Nephron progenitor cell (in vitro differentiated cells): ENCODE measurements at regions not wholly inside any gene's neighbourhood (a gene's known extent, or its start where the extent isn't known, plus 50 kb on each side); places are given as distances from the start of the nearest gene placed in this dataset.
A peak's percentile ranks its signal among the peaks of the same experiment; 100 is the strongest.

Source experiments
- DNase-seq: peaks from one replicate; pipeline ENCODE4 v3.0.0; 2021
- H3K27ac Mint-ChIP-seq: 2 replicates; pipeline ENCODE4 v1.8.0; 2021; ENCODE audit warnings: mild to moderate bottlenecking, moderate library complexity, mixed read lengths
- H3K27me3 Mint-ChIP-seq: 2 replicates; pipeline ENCODE4 v1.8.0; 2021; ENCODE audit warnings: mild to moderate bottlenecking, low read depth, mixed read lengths; ENCODE audit not compliant: poor library complexity
- H3K36me3 Mint-ChIP-seq: 2 replicates; pipeline ENCODE4 v1.8.0; 2021; ENCODE audit warnings: low read depth, mixed read lengths
- H3K4me1 Mint-ChIP-seq: 2 replicates; pipeline ENCODE4 v1.8.0; 2021; ENCODE audit warnings: mixed read lengths
- H3K4me3 Mint-ChIP-seq: 2 replicates; pipeline ENCODE4 v1.8.0; 2021; ENCODE audit warnings: mild to moderate bottlenecking, moderate library complexity, mixed read lengths
- H3K9me3 Mint-ChIP-seq: 2 replicates; pipeline ENCODE4 v1.8.0; 2021; ENCODE audit warnings: mild to moderate bottlenecking, moderate library complexity, mixed read lengths
- TF ChIP-seq, protein P1 (sequence below): fragments of 200-600 bp; sonication (generic); IDR thresholded peaks from 2 replicates; pipeline ENCODE4 v1.5.0; 2021; ENCODE audit warnings: antibody characterized with exemption

DNA sequence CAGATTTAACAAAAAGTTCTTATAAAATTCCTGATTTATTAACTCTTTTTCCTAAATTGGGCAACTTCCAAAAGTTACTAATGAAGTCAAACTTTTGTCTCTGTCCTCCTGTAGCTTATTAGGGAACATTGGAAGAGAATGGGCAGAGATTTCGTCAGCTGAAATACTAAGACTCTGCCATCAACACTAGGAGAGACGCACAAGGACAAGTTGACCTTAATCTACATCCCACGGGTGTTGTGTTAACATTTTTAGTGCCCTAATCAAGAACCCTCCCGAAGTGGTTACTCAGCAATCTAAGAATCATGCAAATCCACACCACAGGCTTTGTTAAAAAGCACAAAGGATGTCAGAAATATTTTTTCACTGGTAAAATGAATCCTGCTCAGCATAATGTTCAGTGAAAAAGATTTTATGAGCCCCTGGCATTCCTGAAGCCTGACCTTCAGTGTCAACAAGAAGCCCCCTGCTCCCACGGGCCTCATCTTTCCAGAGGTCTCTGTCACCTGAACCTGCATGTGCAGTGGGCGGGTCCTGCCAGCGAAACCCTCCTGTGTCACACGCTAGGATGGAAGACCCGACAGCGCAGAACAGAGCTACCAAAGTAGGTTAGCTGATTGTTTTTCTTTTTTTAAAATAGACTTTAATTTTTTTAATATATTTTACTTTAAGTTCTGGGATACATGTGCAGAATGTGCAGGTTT, 70.6 kb upstream of the AKR1E2 start:
- Mint-ChIP-seq H3K9me3 (no peaks in the 10 kb centered on the region), H3K27me3 (peaks cover 6% of the 10 kb centered on the region), H3K4me1 (peaks cover 24% of the 10 kb centered on the region), H3K36me3 (no peaks in the 10 kb centered on the region), H3K4me3 (peak overlapping the region; percentile 33), H3K27ac (peak overlapping the region; percentile 46)
- peak; percentile 66 for DNase-seq
- TF ChIP-seq, protein P1, sequence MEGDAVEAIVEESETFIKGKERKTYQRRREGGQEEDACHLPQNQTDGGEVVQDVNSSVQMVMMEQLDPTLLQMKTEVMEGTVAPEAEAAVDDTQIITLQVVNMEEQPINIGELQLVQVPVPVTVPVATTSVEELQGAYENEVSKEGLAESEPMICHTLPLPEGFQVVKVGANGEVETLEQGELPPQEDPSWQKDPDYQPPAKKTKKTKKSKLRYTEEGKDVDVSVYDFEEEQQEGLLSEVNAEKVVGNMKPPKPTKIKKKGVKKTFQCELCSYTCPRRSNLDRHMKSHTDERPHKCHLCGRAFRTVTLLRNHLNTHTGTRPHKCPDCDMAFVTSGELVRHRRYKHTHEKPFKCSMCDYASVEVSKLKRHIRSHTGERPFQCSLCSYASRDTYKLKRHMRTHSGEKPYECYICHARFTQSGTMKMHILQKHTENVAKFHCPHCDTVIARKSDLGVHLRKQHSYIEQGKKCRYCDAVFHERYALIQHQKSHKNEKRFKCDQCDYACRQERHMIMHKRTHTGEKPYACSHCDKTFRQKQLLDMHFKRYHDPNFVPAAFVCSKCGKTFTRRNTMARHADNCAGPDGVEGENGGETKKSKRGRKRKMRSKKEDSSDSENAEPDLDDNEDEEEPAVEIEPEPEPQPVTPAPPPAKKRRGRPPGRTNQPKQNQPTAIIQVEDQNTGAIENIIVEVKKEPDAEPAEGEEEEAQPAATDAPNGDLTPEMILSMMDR: no peak

DNA sequence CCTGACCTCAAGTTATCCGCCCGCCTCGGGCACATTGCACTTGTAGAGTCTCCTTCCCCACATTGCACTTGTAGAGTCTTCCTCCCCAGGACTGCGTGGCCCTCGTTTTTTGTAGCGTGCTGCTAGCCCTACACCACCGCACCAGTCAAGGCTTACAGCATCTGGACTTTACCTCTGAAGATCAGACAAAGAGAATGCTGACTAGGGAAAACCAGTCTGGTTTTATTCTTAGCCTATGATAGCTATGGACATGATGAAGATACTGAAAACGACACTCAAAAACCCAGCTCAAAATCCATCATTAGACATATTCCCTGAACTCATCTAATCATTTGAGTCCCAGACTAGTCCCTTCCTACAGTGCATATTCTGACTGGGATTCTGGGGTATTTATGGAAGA, 71.9 kb upstream of the AKR1E2 start:
- Mint-ChIP-seq H3K4me3 (no peak overlapping the region), H3K36me3 (no peaks in the 10 kb centered on the region), H3K27me3 (peaks cover 6% of the 10 kb centered on the region), H3K27ac (peak overlapping the region; percentile 76), H3K4me1 (peaks cover 24% of the 10 kb centered on the region), H3K9me3 (no peaks in the 10 kb centered on the region)
- no peak for DNase-seq
- TF ChIP-seq, protein P1: no peak

DNA sequence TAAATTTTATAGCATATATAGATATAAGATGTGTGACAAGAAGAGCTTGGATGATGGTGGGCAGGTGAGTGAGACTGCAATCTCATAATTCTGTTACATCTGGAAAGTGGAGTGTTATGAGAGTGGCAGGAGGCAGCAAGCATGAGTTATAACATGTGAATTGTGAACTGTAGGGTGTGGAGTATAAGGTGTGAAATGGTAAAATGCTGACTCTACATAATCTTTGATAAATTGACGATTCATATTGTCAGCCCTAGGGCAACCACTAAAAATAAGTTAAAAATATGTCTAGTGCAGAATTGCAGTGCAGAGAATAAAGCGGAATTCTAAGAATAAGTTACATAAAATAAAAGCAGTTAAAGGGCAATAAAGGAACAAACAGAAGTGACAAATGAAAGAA, 74.8 kb upstream of the AKR1E2 start:
- DNase-seq: no peak
- H3K4me1 Mint-ChIP-seq: peaks cover 20% of the 10 kb centered on the region
- H3K9me3 Mint-ChIP-seq: no peaks in the 10 kb centered on the region
- H3K36me3 Mint-ChIP-seq: no peaks in the 10 kb centered on the region
- no peak overlapping the region for H3K27ac Mint-ChIP-seq
- no peak overlapping the region for H3K4me3 Mint-ChIP-seq
- peaks cover 2% of the 10 kb centered on the region for H3K27me3 Mint-ChIP-seq
- TF ChIP-seq, protein P1: no peak

DNA sequence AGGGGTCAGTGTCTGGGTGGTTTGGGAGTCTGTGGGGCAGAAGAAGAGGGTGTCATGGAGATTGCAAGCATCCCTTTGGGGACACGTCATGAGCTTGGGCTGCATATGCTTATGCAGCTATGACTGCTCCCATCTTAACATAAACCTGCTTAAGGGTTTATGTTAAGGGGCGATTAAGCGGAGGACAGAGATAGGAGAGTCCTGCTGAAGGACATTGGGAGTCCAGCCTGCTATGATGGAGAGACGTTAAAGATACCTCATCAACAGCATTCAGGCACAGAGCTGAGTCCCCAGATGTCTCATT, 76.8 kb upstream of the AKR1E2 start:
- Mint-ChIP-seq H3K27ac (no peak overlapping the region), H3K27me3 (peaks cover 7% of the 10 kb centered on the region), H3K36me3 (no peaks in the 10 kb centered on the region), H3K4me1 (peaks cover 2% of the 10 kb centered on the region), H3K4me3 (no peak overlapping the region), H3K9me3 (no peaks in the 10 kb centered on the region)
- DNase-seq: no peak
- TF ChIP-seq, protein P1: no peak

DNA sequence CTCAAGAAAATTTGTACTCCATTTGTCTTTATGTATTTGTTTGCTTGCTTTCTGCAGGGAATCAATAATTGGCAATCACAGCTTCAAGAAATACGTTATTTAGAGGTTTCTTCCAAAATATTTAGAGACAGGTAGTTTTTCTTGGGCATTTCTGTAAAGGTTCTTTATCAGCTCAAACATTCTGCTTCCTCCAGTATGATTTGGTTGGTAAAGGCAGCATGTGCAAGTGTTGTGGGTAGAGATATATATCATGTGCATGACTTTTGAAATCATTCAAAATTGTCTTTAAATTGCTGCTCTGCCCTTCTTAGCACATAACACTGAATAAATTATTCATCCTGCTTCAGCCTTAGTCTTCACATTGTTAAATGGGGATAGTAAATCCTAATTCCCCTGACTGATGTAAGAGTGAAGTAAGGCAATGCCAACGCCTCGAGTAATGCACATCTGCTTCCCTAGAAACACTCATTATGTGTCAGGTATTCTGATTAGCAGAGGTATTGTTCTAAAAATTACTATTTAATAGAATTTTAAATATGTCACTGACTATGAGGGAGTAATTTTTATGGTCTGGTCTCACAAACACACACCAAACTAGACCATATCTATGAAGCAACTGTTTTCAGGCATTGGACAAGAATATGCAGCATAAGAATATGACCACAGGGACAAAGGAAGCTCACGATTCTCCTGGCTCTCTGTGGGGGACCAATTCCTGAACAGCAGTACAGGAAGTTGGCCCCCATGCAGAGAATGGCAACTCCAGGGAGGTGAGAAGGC, 77.3 kb upstream of the AKR1E2 start:
- H3K27ac Mint-ChIP-seq: no peak overlapping the region
- H3K4me1 Mint-ChIP-seq: no peaks in the 10 kb centered on the region
- H3K27me3 Mint-ChIP-seq: peaks cover 10% of the 10 kb centered on the region
- no peaks in the 10 kb centered on the region for H3K36me3 Mint-ChIP-seq
- peaks cover 5% of the 10 kb centered on the region for H3K9me3 Mint-ChIP-seq
- TF ChIP-seq, protein P1: no peak
- no peak for DNase-seq
- H3K4me3 Mint-ChIP-seq: no peak overlapping the region

DNA sequence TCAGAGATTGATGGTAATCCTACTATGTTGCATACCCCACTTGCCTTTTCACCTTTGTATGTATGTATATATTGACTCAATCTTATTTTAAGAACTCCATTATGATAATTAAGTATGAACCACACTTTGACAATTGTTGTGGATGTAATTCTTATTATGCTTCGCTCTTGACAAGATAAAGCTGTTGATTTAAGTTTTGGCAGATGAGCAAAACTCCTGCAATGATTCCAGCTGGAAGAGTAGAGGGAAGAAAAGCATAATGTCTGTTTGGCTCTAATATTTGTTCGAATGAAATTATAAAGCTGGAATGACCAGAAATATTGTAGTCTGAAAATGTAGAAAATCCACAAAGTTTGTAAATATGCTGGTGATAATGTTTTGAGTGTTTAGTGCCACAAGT, 83.8 kb upstream of the AKR1E2 start:
- Mint-ChIP-seq H3K27ac (no peak overlapping the region), H3K36me3 (no peaks in the 10 kb centered on the region), H3K9me3 (peaks cover 5% of the 10 kb centered on the region), H3K4me3 (no peak overlapping the region), H3K4me1 (no peaks in the 10 kb centered on the region), H3K27me3 (peaks cover 7% of the 10 kb centered on the region)
- DNase-seq: no peak
- TF ChIP-seq, protein P1: no peak
